ENCODE measurements at regions not wholly inside any gene's neighbourhood (a gene's known extent, or its start where the extent isn't known, plus 50 kb on each side); places are given as distances from the start of the nearest gene placed in this dataset.
"Not testable (repeated sequence)": the region's sequence is repeated elsewhere in the genome, so short reads cannot be mapped to it uniquely, and the experiment has no call there.

DNA sequence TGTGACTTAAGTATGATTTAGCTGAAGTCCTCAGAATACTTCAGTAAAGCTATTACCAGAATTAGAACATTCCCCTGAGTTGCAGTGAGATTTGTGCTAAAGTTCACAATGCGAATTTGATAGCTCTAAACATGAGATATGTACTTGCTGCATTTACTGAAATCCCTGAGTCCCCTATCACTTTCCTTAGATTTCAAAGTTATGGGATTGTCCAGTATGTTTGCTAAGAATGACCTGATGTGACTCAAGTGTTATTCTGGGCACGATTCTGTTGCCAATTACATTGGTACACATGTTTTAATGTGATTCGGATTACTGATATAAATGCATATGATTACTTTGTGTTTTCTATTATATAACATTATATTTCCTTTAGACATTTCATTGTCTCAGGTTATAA lies 91.3 kb upstream of the AMOT start:
- H3K9me2 ChIP-seq (ENCODE audit: low read depth, low read length): no peaks in the 10 kb centered on the region
- H3K27me3 ChIP-seq (ENCODE audit: insufficient read depth, low read length): no peaks in the 10 kb centered on the region
- no peaks in the 10 kb centered on the region for H4K20me1 ChIP-seq (ENCODE audit: insufficient read depth, low read length)
- TF ChIP-seq, protein P1, sequence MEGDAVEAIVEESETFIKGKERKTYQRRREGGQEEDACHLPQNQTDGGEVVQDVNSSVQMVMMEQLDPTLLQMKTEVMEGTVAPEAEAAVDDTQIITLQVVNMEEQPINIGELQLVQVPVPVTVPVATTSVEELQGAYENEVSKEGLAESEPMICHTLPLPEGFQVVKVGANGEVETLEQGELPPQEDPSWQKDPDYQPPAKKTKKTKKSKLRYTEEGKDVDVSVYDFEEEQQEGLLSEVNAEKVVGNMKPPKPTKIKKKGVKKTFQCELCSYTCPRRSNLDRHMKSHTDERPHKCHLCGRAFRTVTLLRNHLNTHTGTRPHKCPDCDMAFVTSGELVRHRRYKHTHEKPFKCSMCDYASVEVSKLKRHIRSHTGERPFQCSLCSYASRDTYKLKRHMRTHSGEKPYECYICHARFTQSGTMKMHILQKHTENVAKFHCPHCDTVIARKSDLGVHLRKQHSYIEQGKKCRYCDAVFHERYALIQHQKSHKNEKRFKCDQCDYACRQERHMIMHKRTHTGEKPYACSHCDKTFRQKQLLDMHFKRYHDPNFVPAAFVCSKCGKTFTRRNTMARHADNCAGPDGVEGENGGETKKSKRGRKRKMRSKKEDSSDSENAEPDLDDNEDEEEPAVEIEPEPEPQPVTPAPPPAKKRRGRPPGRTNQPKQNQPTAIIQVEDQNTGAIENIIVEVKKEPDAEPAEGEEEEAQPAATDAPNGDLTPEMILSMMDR (IDR thresholded peaks at IDR 0.05; ENCODE audit: low read length): no peak
- no peak for TF ChIP-seq EZH2 (IDR thresholded peaks at IDR 0.05; ENCODE audit: borderline replicate concordance, low read length)
- H3K79me2 ChIP-seq (ENCODE audit: insufficient read depth, low read length): no peaks in the 10 kb centered on the region
- no peak overlapping the region for H2AFZ ChIP-seq (ENCODE audit: low read length)
- no peak overlapping the region for H3K27ac ChIP-seq (ENCODE audit: low read depth, low read length, poor library complexity, severe bottlenecking)
- no peak overlapping the region for H3K4me2 ChIP-seq (ENCODE audit: low read length)
- H3F3A ChIP-seq (ENCODE audit: insufficient read depth, low read length): no peaks in the 10 kb centered on the region
- no peak overlapping the region for H3K9ac ChIP-seq (ENCODE audit: low read length)
- H3K36me3 ChIP-seq (ENCODE audit: insufficient read depth, low read length): no peaks in the 10 kb centered on the region
- no peak overlapping the region for H3K4me3 ChIP-seq (ENCODE audit: low read depth, low read length, poor library complexity, severe bottlenecking)
- H3K9me3 ChIP-seq (ENCODE audit: low read length): no peaks in the 10 kb centered on the region
- H3K4me1 ChIP-seq (ENCODE audit: insufficient read depth, low read length, severe bottlenecking): no peaks in the 10 kb centered on the region

DNA sequence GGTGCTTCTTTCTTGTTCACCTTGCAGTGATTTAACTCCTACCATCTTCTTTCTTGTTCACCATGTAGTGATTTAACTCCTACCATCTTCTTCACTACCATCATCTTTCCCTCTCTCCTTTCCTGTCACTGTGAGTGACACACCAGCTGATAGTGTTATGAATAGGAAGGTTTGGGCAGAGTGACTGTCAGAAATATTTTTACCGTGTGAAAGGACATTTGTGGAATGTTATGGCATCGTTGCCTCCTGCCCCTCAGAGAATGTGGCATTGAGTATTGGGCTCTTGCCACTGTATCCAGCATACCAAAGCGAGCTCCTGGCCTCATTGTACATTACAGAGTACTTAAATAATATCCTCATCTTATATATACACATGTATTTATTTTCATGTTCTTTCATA lies 90.8 kb upstream of the AMOT start:
- Histone ChIP-seq H4K20me1 (ENCODE audit: insufficient read depth, low read length) (no peaks in the 10 kb centered on the region), H3K9ac (ENCODE audit: low read length) (no peak overlapping the region), H3K4me2 (ENCODE audit: low read length) (no peak overlapping the region), H3K36me3 (ENCODE audit: insufficient read depth, low read length) (no peaks in the 10 kb centered on the region), H3F3A (ENCODE audit: insufficient read depth, low read length) (no peaks in the 10 kb centered on the region), H3K4me3 (ENCODE audit: low read depth, low read length, poor library complexity, severe bottlenecking) (no peak overlapping the region), H3K9me2 (ENCODE audit: low read depth, low read length) (no peaks in the 10 kb centered on the region), H3K79me2 (ENCODE audit: insufficient read depth, low read length) (no peaks in the 10 kb centered on the region), H3K27ac (ENCODE audit: low read depth, low read length, poor library complexity, severe bottlenecking) (no peak overlapping the region), H2AFZ (ENCODE audit: low read length) (no peak overlapping the region), H3K4me1 (ENCODE audit: insufficient read depth, low read length, severe bottlenecking) (no peaks in the 10 kb centered on the region), H3K27me3 (ENCODE audit: insufficient read depth, low read length) (no peaks in the 10 kb centered on the region), H3K9me3 (ENCODE audit: low read length) (no peaks in the 10 kb centered on the region)
- TF ChIP-seq, protein P1 (IDR thresholded peaks at IDR 0.05; ENCODE audit: low read length): no peak
- no peak for TF ChIP-seq EZH2 (IDR thresholded peaks at IDR 0.05; ENCODE audit: borderline replicate concordance, low read length)

DNA sequence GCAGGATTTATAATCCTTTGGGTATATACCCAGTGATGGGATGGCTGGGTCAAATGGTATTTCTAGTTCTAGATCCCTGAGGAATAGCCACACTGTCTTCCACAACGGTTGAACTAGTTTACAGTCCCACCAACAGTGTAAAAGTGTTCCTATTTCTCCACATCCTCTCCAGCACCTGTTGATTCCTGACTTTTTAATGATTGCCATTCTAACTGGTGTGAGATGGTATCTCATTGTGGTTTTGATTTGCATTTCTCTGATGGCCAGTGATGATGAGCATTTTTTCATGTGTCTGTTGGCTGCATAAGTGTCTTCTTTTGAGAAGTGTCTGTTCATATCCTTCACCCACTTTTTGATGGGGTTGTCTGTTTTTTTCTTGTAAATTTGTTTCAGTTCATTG lies 82.8 kb upstream of the AMOT start:
- H3K4me3 ChIP-seq (ENCODE audit: low read depth, low read length, poor library complexity, severe bottlenecking); H3K27ac ChIP-seq (ENCODE audit: low read depth, low read length, poor library complexity, severe bottlenecking); H3K79me2 ChIP-seq (ENCODE audit: insufficient read depth, low read length); H3K4me2 ChIP-seq (ENCODE audit: low read length); H3F3A ChIP-seq (ENCODE audit: insufficient read depth, low read length); H3K4me1 ChIP-seq (ENCODE audit: insufficient read depth, low read length, severe bottlenecking); H2AFZ ChIP-seq (ENCODE audit: low read length); H3K9ac ChIP-seq (ENCODE audit: low read length); H3K9me3 ChIP-seq (ENCODE audit: low read length); H3K9me2 ChIP-seq (ENCODE audit: low read depth, low read length); H3K27me3 ChIP-seq (ENCODE audit: insufficient read depth, low read length); H3K36me3 ChIP-seq (ENCODE audit: insufficient read depth, low read length); H4K20me1 ChIP-seq (ENCODE audit: insufficient read depth, low read length): not testable (repeated sequence)

DNA sequence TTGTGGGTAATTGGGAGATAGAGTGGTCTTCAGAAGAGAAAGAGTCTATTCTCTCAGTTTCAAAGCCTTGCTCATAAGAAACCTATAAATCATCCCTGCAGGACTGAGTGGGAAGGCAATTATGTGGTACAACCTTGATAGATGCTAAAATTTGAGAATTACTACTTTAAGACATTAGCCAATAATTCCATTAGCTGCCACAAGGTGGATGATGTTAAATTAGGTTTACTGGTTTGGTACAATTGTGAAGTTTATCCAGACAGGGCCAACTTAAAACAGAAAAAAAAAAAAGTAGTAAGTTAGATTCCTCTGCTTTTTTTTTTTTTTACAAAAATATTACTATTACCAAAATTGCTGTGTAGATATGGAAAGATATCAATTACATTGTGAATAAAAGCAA lies 73.2 kb upstream of the AMOT start:
- Histone ChIP-seq H3K4me3 (ENCODE audit: low read depth, low read length, poor library complexity, severe bottlenecking) (no peak overlapping the region), H3K9ac (ENCODE audit: low read length) (no peak overlapping the region), H3K9me3 (ENCODE audit: low read length) (no peaks in the 10 kb centered on the region), H3K36me3 (ENCODE audit: insufficient read depth, low read length) (no peaks in the 10 kb centered on the region), H4K20me1 (ENCODE audit: insufficient read depth, low read length) (no peaks in the 10 kb centered on the region), H3K9me2 (ENCODE audit: low read depth, low read length) (no peaks in the 10 kb centered on the region), H3K27me3 (ENCODE audit: insufficient read depth, low read length) (no peaks in the 10 kb centered on the region), H3K4me2 (ENCODE audit: low read length) (no peak overlapping the region), H3K79me2 (ENCODE audit: insufficient read depth, low read length) (no peaks in the 10 kb centered on the region), H3K4me1 (ENCODE audit: insufficient read depth, low read length, severe bottlenecking) (no peaks in the 10 kb centered on the region), H3K27ac (ENCODE audit: low read depth, low read length, poor library complexity, severe bottlenecking) (no peak overlapping the region), H3F3A (ENCODE audit: insufficient read depth, low read length) (no peaks in the 10 kb centered on the region), H2AFZ (ENCODE audit: low read length) (no peak overlapping the region)
- TF ChIP-seq, protein P1 (IDR thresholded peaks at IDR 0.05; ENCODE audit: low read length): no peak
- no peak for TF ChIP-seq EZH2 (IDR thresholded peaks at IDR 0.05; ENCODE audit: borderline replicate concordance, low read length)

All from OCI-LY1 (cell line).